Stomach (tissue), 8 donors: ENCODE measurements at regions not wholly inside any gene's neighbourhood (a gene's known extent, or its start where the extent isn't known, plus 50 kb on each side); places are given as distances from the start of the nearest gene placed in this dataset.
A peak's percentile ranks its signal among the peaks of the same experiment; 100 is the strongest.

ENCODE experiments used
- DNase-seq, 2 donors: peaks; one replicate each; pipeline versions ENCODE4 v3.0.0 to v3.0.0-alpha.2; 2013 to 2019
- H3K27ac ChIP-seq, 5 donors: fragments of 200-600 bp in 4 of 5; sonication (generic) in 4 of 5; one replicate each; pipeline ENCODE4 v1.5.1; 2013 to 2019; ENCODE audit warnings: mild to moderate bottlenecking in 1 of 5, moderate library complexity in 1 of 5
- H3K27me3 ChIP-seq, 3 donors: fragments of 200-600 bp; sonication (generic); one replicate each; pipeline ENCODE4 v1.5.1; 2017 to 2019; ENCODE audit warnings: mixed run types in 1 of 3
- H3K36me3 ChIP-seq, 4 donors: fragments of 200-600 bp; sonication (generic); 1 replicate in 3 of 4; 2 replicates in 1 of 4; pipeline ENCODE4 v1.5.1; 2016 to 2019
- H3K4me1 ChIP-seq, 4 donors: fragments of 200-600 bp; sonication (generic); one replicate each; pipeline ENCODE4 v1.5.1; 2016 to 2019
- H3K4me3 ChIP-seq, 4 donors: fragments of 200-600 bp; sonication (generic) in 3 of 4; one replicate each; pipeline ENCODE4 v1.5.1; 2016 to 2019; ENCODE audit warnings: mild to moderate bottlenecking in 1 of 4
- H3K9me3 ChIP-seq, 4 donors: fragments of 200-600 bp; sonication (generic); one replicate each; pipeline ENCODE4 v1.5.1; 2016 to 2019
- EP300 ChIP-seq: sonication (generic); formaldehyde crosslinking; IDR thresholded peaks from one replicate; pipeline ENCODE4 v1.6.1; 2017; ENCODE audit warnings: antibody characterized with exemption
- POLR2A ChIP-seq, 4 donors: fragments of 450-650 bp; IDR thresholded peaks; one replicate each; pipeline ENCODE4 v1.6.1; 2016; ENCODE audit warnings: antibody characterized with exemption in 4 of 4, control low read depth in 2 of 4, mild to moderate bottlenecking in 1 of 4, moderate library complexity in 1 of 4
- POLR2AphosphoS5 ChIP-seq, 3 donors: sonication (generic); formaldehyde crosslinking; IDR thresholded peaks; one replicate each; pipeline ENCODE4 v1.6.1; 2016; ENCODE audit warnings: antibody characterized with exemption in 3 of 3
- WGBS, 5 donors: extraction: QIAGEN DNeasy Blood & Tissue Kit in 3 of 5; methylation state at CpG; one replicate each; pipeline versions ENCODE4 v1.1.5 to v1.1.7; 2013 to 2018; 5-methylcytosine and 5-hydroxymethylcytosine counted together
- intact Hi-C: fragments of 100-400 bp; cut with DNase I; formaldehyde crosslinking; loops from one replicate; pipeline ENCODE4 v1.15.1; 2023; ENCODE audit warnings: low total_unique reads
- TF ChIP-seq, protein P1 (sequence below), 7 experiments: fragments of 450-650 bp in 4 of 7; fragments of 200-600 bp in 3 of 7; sonication (generic) in 3 of 7; IDR thresholded peaks; one replicate each; pipeline ENCODE4 v1.5.1; 2016 to 2019; ENCODE audit warnings: antibody characterized with exemption in 7 of 7, control low read depth in 2 of 7, mild to moderate bottlenecking in 1 of 7
- donor health status: healthy with polysubstance abuse.
- donor health status: Bipolar disorder and iron deficiency.
- donor health status: healthy.

GRCh38 chr12:45582986-45583659 lies 146.4 kb upstream of the ARID2 start:
- Histone ChIP-seq H3K27me3 (no peaks in the 10 kb centered on the region), H3K9me3 (no peaks in the 10 kb centered on the region), H3K4me3 (no peak overlapping the region), H3K27ac (no peak overlapping the region), H3K4me1 (peaks cover 0 to 10% (median 6%) of the 10 kb centered on the region in 4 donors), H3K36me3 (no peaks in the 10 kb centered on the region)
- 27 to 39% (median 32%) methylated on average over 8 of the region's 8 CpGs for WGBS, 5 donors
- DNase-seq, result peak in 1 of 2 donors; percentile 40
- intact Hi-C loops, result no loop called here
- no peak for TF ChIP-seq POLR2AphosphoS5 (IDR thresholded peaks at IDR 0.05)
- TF ChIP-seq EP300, result no peak
- TF ChIP-seq, protein P1, sequence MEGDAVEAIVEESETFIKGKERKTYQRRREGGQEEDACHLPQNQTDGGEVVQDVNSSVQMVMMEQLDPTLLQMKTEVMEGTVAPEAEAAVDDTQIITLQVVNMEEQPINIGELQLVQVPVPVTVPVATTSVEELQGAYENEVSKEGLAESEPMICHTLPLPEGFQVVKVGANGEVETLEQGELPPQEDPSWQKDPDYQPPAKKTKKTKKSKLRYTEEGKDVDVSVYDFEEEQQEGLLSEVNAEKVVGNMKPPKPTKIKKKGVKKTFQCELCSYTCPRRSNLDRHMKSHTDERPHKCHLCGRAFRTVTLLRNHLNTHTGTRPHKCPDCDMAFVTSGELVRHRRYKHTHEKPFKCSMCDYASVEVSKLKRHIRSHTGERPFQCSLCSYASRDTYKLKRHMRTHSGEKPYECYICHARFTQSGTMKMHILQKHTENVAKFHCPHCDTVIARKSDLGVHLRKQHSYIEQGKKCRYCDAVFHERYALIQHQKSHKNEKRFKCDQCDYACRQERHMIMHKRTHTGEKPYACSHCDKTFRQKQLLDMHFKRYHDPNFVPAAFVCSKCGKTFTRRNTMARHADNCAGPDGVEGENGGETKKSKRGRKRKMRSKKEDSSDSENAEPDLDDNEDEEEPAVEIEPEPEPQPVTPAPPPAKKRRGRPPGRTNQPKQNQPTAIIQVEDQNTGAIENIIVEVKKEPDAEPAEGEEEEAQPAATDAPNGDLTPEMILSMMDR (IDR thresholded peaks at IDR 0.05), result no peak
- TF ChIP-seq POLR2A (IDR thresholded peaks at IDR 0.05), result no peak

GRCh38 chr12:45584336-45584735 lies 145.2 kb upstream of the ARID2 start:
- H3K27ac ChIP-seq, result no peak overlapping the region
- intact Hi-C loops, result no loop called here
- WGBS, 5 donors, result 95 to 100% (median 100%) methylated on average over 1 of the region's 1 CpG
- no peak overlapping the region for H3K4me3 ChIP-seq
- no peaks in the 10 kb centered on the region for H3K9me3 ChIP-seq
- peaks cover 0 to 10% (median 6%) of the 10 kb centered on the region in 4 donors for H3K4me1 ChIP-seq
- DNase-seq, result no peak
- H3K27me3 ChIP-seq, result no peaks in the 10 kb centered on the region
- no peaks in the 10 kb centered on the region for H3K36me3 ChIP-seq
- TF ChIP-seq POLR2A (IDR thresholded peaks at IDR 0.05), result no peak
- TF ChIP-seq, protein P1 (IDR thresholded peaks at IDR 0.05), result no peak
- TF ChIP-seq EP300, result no peak

GRCh38 chr12:45585522-45586230 lies 143.8 kb upstream of the ARID2 start:
- no peak for DNase-seq
- 94 to 100% (median 95%) methylated on average over 5 to 31 of the region's 31 CpGs for whole genome bisulfite sequencing, 5 donors
- Histone ChIP-seq H3K9me3 (no peaks in the 10 kb centered on the region), H3K27ac (no peak overlapping the region), H3K4me3 (no peak overlapping the region), H3K36me3 (no peaks in the 10 kb centered on the region), H3K4me1 (peaks cover 0 to 10% (median 6%) of the 10 kb centered on the region in 4 donors), H3K27me3 (no peaks in the 10 kb centered on the region)
- intact Hi-C loops, result no loop called here
- no peak for TF ChIP-seq EP300
- TF ChIP-seq, protein P1 (IDR thresholded peaks at IDR 0.05), result no peak
- no peak for TF ChIP-seq POLR2AphosphoS5 (IDR thresholded peaks at IDR 0.05)
- no peak for TF ChIP-seq POLR2A (IDR thresholded peaks at IDR 0.05)

DNA sequence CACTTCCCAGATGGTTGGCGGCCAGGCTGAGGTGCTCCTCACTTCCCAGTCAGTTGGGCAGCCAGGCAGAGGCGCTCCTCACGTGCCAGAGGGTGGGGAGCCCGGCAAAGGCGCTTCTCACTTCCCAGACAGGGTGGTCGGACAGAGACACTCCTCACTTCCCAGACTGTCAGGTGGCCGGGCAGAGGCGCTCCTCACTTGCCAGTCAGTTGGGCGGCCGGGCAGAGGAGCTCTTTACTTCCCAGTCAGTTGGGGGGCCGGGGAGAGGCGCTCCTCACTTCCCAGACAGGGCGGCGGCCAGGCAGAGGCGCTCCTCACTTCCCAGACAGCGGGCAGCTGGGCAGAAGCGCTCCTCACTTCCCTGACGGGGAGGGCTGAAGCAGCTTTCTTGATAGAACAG lies 143.0 kb upstream of the ARID2 start:
- DNase-seq, result no peak
- intact Hi-C loops, result no loop called here
- no peaks in the 10 kb centered on the region for H3K36me3 ChIP-seq
- no peak overlapping the region for H3K4me3 ChIP-seq
- WGBS, 5 donors, result 93 to 97% (median 94%) methylated on average over 12 to 18 of the region's 18 CpGs
- no peaks in the 10 kb centered on the region for H3K9me3 ChIP-seq
- H3K27ac ChIP-seq, result no peak overlapping the region
- TF ChIP-seq POLR2AphosphoS5 (IDR thresholded peaks at IDR 0.05) (no peak), EP300 (no peak), POLR2A (IDR thresholded peaks at IDR 0.05) (no peak)
- TF ChIP-seq, protein P1 (IDR thresholded peaks at IDR 0.05), result no peak
- H3K4me1 ChIP-seq, result peaks cover 0 to 10% (median 6%) of the 10 kb centered on the region in 4 donors
- no peaks in the 10 kb centered on the region for H3K27me3 ChIP-seq
